Neural cell (in vitro differentiated cells): ENCODE measurements at regions not wholly inside any gene's neighbourhood (a gene's known extent, or its start where the extent isn't known, plus 50 kb on each side); places are given as distances from the start of the nearest gene placed in this dataset.

Source experiments
- H2AFZ ChIP-seq: fragments of 200-600, 300-800 bp; sonication (generic), shearing (Covaris generic); 2 replicates; pipeline ENCODE4 v1.6.0; 2014; ENCODE audit warnings: low read depth, mild to moderate bottlenecking, antibody characterized with exemption, low read length, moderate library complexity
- H3F3A ChIP-seq: fragments of 200-600 bp; shearing (Covaris generic); 2 replicates; pipeline ENCODE4 v1.6.1; 2016; ENCODE audit warnings: mild to moderate bottlenecking, moderate library complexity, mixed read lengths, antibody characterized with exemption, low read length; ENCODE audit not compliant: insufficient read depth, poor library complexity, severe bottlenecking
- H3K27ac ChIP-seq: fragments of 200-600, 300-800 bp; sonication (generic), shearing (Covaris generic); 2 replicates; pipeline ENCODE4 v1.5.1; 2014; ENCODE audit warnings: mild to moderate bottlenecking, low read length, moderate library complexity
- H3K27me3 ChIP-seq: fragments of 300-800, 200-600 bp; sonication (generic), shearing (Covaris generic); 2 replicates; pipeline ENCODE4 v1.6.0; 2014; ENCODE audit warnings: mild to moderate bottlenecking, low read depth, low read length, moderate library complexity; ENCODE audit not compliant: insufficient read depth
- H3K36me3 ChIP-seq: fragments of 300-800, 200-600 bp; sonication (generic), shearing (Covaris generic); 2 replicates; pipeline ENCODE4 v1.5.1; 2014; ENCODE audit warnings: mild to moderate bottlenecking, antibody characterized with exemption, low read length, moderate library complexity; ENCODE audit not compliant: insufficient read depth
- H3K4me2 ChIP-seq: fragments of 300-800, 200-600 bp; sonication (generic), shearing (Covaris generic); 2 replicates; pipeline ENCODE4 v1.6.0; 2014; ENCODE audit warnings: mild to moderate bottlenecking, low read length
- H3K4me3 ChIP-seq: fragments of 300-800, 200-600 bp; sonication (generic), shearing (Covaris generic); 2 replicates; pipeline ENCODE4 v1.5.1; 2014; ENCODE audit warnings: mild to moderate bottlenecking, low read length, moderate library complexity
- H3K79me2 ChIP-seq: fragments of 200-600 bp; shearing (Covaris generic); replicated peaks from 2 replicates; pipeline ENCODE4 v1.6.0; 2014; ENCODE audit warnings: mild to moderate bottlenecking, low read length, moderate library complexity; ENCODE audit not compliant: insufficient read depth
- H3K9ac ChIP-seq: fragments of 300-800, 200-600 bp; sonication (generic), shearing (Covaris generic); 2 replicates; pipeline ENCODE4 v1.6.1; 2016; ENCODE audit warnings: mild to moderate bottlenecking, low read length, mixed read lengths
- H3K9me2 ChIP-seq: fragments of 200-600 bp; shearing (Covaris generic); 2 replicates; pipeline ENCODE4 v1.6.1; 2016; ENCODE audit warnings: mild to moderate bottlenecking, low read length, mixed read lengths; ENCODE audit not compliant: insufficient read depth
- H3K9me3 ChIP-seq: fragments of 200-600, 300-800 bp; sonication (generic), shearing (Covaris generic); 2 replicates; pipeline ENCODE4 v1.6.1; 2016; ENCODE audit warnings: mild to moderate bottlenecking, mixed run types, low read length, moderate library complexity, mixed read lengths
- H4K20me1 ChIP-seq: fragments of 200-600 bp; shearing (Covaris generic); 2 replicates; pipeline ENCODE4 v1.6.1; 2016; ENCODE audit warnings: mild to moderate bottlenecking, mixed run types; ENCODE audit not compliant: insufficient read depth
- CTCF ChIP-seq: fragments of 450-650 bp; IDR thresholded peaks from 2 replicates; pipeline ENCODE4 v1.5.1; 2014; ENCODE audit warnings: antibody characterized with exemption, mild to moderate bottlenecking, moderate library complexity; ENCODE audit not compliant: poor library complexity, severe bottlenecking
- EP300 ChIP-seq: fragments of 450-650 bp; conservative IDR thresholded peaks from 2 replicates; pipeline ENCODE4 v1.6.1; 2014; ENCODE audit warnings: antibody characterized with exemption, mild to moderate bottlenecking, moderate library complexity; ENCODE audit not compliant: poor library complexity, severe bottlenecking
- EZH2 ChIP-seq: fragments of 200-600, 300-800 bp; shearing (Covaris generic), sonication (generic); IDR thresholded peaks from 2 replicates; pipeline ENCODE4 v1.6.1; 2014; ENCODE audit warnings: antibody characterized with exemption, low read length, borderline replicate concordance, mild to moderate bottlenecking; ENCODE audit not compliant: insufficient read depth, poor library complexity, severe bottlenecking
- MXI1 ChIP-seq: fragments of 450-650 bp; conservative IDR thresholded peaks from 2 replicates; pipeline ENCODE4 v1.6.1; 2014; ENCODE audit warnings: antibody characterized with exemption, mild to moderate bottlenecking; ENCODE audit not compliant: poor library complexity, severe bottlenecking
- POLR2AphosphoS5 ChIP-seq: IDR thresholded peaks from 2 replicates; pipeline ENCODE4 v1.6.1; 2012
- RAD21 ChIP-seq: fragments of 450-650 bp; conservative IDR thresholded peaks from 2 replicates; pipeline ENCODE4 v1.6.1; 2014; ENCODE audit warnings: antibody characterized with exemption, mild to moderate bottlenecking, moderate library complexity
- REST ChIP-seq: IDR thresholded peaks from 2 replicates; pipeline ENCODE4 v1.6.1; 2012; ENCODE audit warnings: borderline replicate concordance
- SMC3 ChIP-seq: fragments of 450-650 bp; conservative IDR thresholded peaks from 2 replicates; pipeline ENCODE4 v1.6.1; 2014; ENCODE audit warnings: antibody characterized with exemption, mild to moderate bottlenecking, moderate library complexity; ENCODE audit not compliant: poor library complexity
- TAF1 ChIP-seq: IDR thresholded peaks from 2 replicates; pipeline ENCODE4 v1.6.1; 2012; ENCODE audit warnings: low read depth

GRCh38 chr12:59142183-59142790, 222.0 kb upstream of the LRIG3 start:
- TF ChIP-seq REST (no peak), CTCF (no peak), SMC3 (no peak), TAF1 (no peak), MXI1 (no peak), RAD21 (no peak), EP300 (no peak), POLR2AphosphoS5 (no peak), EZH2 (no peak)
- Histone ChIP-seq H3K4me2 (no peak overlapping the region), H4K20me1 (no peaks in the 10 kb centered on the region), H3K9me3 (no peaks in the 10 kb centered on the region), H3K27me3 (no peaks in the 10 kb centered on the region), H2AFZ (no peak overlapping the region), H3K9me2 (no peaks in the 10 kb centered on the region), H3K27ac (no peak overlapping the region), H3K36me3 (no peaks in the 10 kb centered on the region), H3K79me2 (no peaks in the 10 kb centered on the region), H3K4me3 (no peak overlapping the region), H3F3A (no peaks in the 10 kb centered on the region), H3K9ac (no peak overlapping the region)

GRCh38 chr12:59134750-59135149, 214.4 kb upstream of the LRIG3 start:
- no peaks in the 10 kb centered on the region for H3K36me3 ChIP-seq
- no peaks in the 10 kb centered on the region for H3F3A ChIP-seq
- no peaks in the 10 kb centered on the region for H3K9me3 ChIP-seq
- H3K79me2 ChIP-seq, result no peaks in the 10 kb centered on the region
- H2AFZ ChIP-seq, result no peak overlapping the region
- no peak for TF ChIP-seq CTCF
- TF ChIP-seq EZH2, result no peak
- no peak overlapping the region for H3K27ac ChIP-seq
- no peak overlapping the region for H3K9ac ChIP-seq
- H4K20me1 ChIP-seq, result no peaks in the 10 kb centered on the region
- no peaks in the 10 kb centered on the region for H3K9me2 ChIP-seq
- no peak overlapping the region for H3K4me3 ChIP-seq
- H3K27me3 ChIP-seq, result no peaks in the 10 kb centered on the region
- no peak overlapping the region for H3K4me2 ChIP-seq
